Fibroblast of lung (primary cell): ENCODE measurements at regions not wholly inside any gene's neighbourhood (a gene's known extent, or its start where the extent isn't known, plus 50 kb on each side); places are given as distances from the start of the nearest gene placed in this dataset.

Source experiments
- DNase-seq, 2 donors: peaks; one replicate each; pipeline versions ENCODE4 v3.0.0 to v3.0.0-alpha.2; 2010; ENCODE audit warnings: low read depth in 2 of 2
- H2AFZ ChIP-seq: 2 replicates; pipeline ENCODE4 v1.5.1; 2012; ENCODE audit warnings: low read length, control low read depth, inconsistent platforms
- H3K27ac ChIP-seq: 2 replicates; pipeline ENCODE4 v1.5.1; 2011; ENCODE audit warnings: low read length, control low read depth; ENCODE audit not compliant: insufficient read depth
- H3K27me3 ChIP-seq: 2 replicates; pipeline ENCODE4 v1.5.1; 2011; ENCODE audit warnings: mild to moderate bottlenecking, low read length; ENCODE audit not compliant: control insufficient read depth, insufficient read depth
- H3K36me3 ChIP-seq: 2 replicates; pipeline ENCODE4 v1.5.1; 2011; ENCODE audit warnings: low read length; ENCODE audit not compliant: control insufficient read depth, insufficient read depth
- H3K4me1 ChIP-seq: 2 replicates; pipeline ENCODE4 v1.5.1; 2011; ENCODE audit warnings: low read length; ENCODE audit not compliant: control insufficient read depth, insufficient read depth; ENCODE audit errors: extremely low read depth
- H3K4me2 ChIP-seq: 2 replicates; pipeline ENCODE4 v1.5.1; 2011; ENCODE audit warnings: low read length, control low read depth; ENCODE audit not compliant: insufficient read depth; ENCODE audit errors: extremely low read depth
- H3K4me3 ChIP-seq, 4 experiments: fragments of 200-600 bp in 1 of 4; sonication (generic) in 1 of 4; replicated peaks in 1 of 4; 2 replicates each; pipeline ENCODE4 v1.5.1; 2011 to 2016; ENCODE audit warnings: low read length in 4 of 4, low read depth in 3 of 4, mild to moderate bottlenecking in 3 of 4, control low read depth in 2 of 4, inconsistent platforms in 1 of 4, mixed read lengths in 1 of 4; ENCODE audit not compliant: insufficient read depth in 1 of 4; ENCODE audit errors: control extremely low read depth in 1 of 4
- H3K79me2 ChIP-seq: 2 replicates; pipeline ENCODE4 v1.5.1; 2012; ENCODE audit warnings: mild to moderate bottlenecking, low read length, inconsistent platforms; ENCODE audit not compliant: control insufficient read depth, insufficient read depth
- H3K9ac ChIP-seq: 2 replicates; pipeline ENCODE4 v1.5.1; 2011; ENCODE audit warnings: mild to moderate bottlenecking, low read length, control low read depth; ENCODE audit not compliant: insufficient read depth
- H3K9me3 ChIP-seq: 2 replicates; pipeline ENCODE4 v1.5.1; 2012; ENCODE audit warnings: low read depth, low read length; ENCODE audit not compliant: control insufficient read depth, insufficient read depth
- H4K20me1 ChIP-seq: 2 replicates; pipeline ENCODE4 v1.5.1; 2011; ENCODE audit warnings: low read length; ENCODE audit not compliant: control insufficient read depth, insufficient read depth; ENCODE audit errors: extremely low read depth
- EZH2 ChIP-seq: IDR thresholded peaks from 2 replicates; pipeline ENCODE4 v1.5.1; 2012; ENCODE audit warnings: low read length, control low read depth, mild to moderate bottlenecking; ENCODE audit errors: missing control alignments
- TF ChIP-seq, protein P1 (sequence below), 2 donors: IDR thresholded peaks in 1 of 2; conservative IDR thresholded peaks in 1 of 2; 1 replicate in 1 of 2; 2 replicates in 1 of 2; pipeline ENCODE4 v1.5.1; 2011 to 2012; ENCODE audit warnings: low read length in 2 of 2, control low read depth in 1 of 2, inconsistent platforms in 1 of 2, low read depth in 1 of 2, mild to moderate bottlenecking in 1 of 2

DNA sequence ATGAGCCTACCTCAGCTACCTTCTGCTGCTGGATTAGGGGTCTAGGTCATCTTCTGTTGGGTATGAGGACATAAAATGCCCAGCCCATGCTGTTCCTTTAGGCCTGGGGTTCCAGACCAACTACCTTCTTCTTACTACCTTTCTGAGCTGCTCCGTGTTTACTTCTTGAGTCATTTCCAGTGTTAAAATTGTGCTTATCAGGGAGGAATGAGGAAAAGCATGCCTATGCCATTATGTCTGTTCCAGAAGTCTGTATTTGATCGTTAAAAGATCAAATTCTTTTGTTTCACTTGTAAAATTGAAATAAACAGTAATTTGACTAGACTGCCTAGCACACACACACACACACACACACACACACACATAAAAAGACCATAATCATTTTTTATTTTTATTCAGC lies 1912.7 kb upstream of the TENM3 start:
- Histone ChIP-seq H3K27ac (no peak overlapping the region), H3K9me3 (no peaks in the 10 kb centered on the region), H3K79me2 (no peaks in the 10 kb centered on the region), H2AFZ (no peak overlapping the region), H4K20me1 (no peaks in the 10 kb centered on the region), H3K9ac (no peak overlapping the region), H3K36me3 (no peaks in the 10 kb centered on the region), H3K4me3 (no peak overlapping the region), H3K27me3 (no peaks in the 10 kb centered on the region), H3K4me2 (no peak overlapping the region), H3K4me1 (no peaks in the 10 kb centered on the region)
- peak in 1 of 2 donors; percentile 51 for DNase-seq
- TF ChIP-seq, protein P1, sequence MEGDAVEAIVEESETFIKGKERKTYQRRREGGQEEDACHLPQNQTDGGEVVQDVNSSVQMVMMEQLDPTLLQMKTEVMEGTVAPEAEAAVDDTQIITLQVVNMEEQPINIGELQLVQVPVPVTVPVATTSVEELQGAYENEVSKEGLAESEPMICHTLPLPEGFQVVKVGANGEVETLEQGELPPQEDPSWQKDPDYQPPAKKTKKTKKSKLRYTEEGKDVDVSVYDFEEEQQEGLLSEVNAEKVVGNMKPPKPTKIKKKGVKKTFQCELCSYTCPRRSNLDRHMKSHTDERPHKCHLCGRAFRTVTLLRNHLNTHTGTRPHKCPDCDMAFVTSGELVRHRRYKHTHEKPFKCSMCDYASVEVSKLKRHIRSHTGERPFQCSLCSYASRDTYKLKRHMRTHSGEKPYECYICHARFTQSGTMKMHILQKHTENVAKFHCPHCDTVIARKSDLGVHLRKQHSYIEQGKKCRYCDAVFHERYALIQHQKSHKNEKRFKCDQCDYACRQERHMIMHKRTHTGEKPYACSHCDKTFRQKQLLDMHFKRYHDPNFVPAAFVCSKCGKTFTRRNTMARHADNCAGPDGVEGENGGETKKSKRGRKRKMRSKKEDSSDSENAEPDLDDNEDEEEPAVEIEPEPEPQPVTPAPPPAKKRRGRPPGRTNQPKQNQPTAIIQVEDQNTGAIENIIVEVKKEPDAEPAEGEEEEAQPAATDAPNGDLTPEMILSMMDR (conservative IDR thresholded peaks at IDR 0.05 in 1 of 2, IDR thresholded peaks at IDR 0.05 in 1 of 2; ENCODE audit: low read depth in 1 of 2, low read length in 2 of 2) = no peak
- no peak for TF ChIP-seq EZH2

DNA sequence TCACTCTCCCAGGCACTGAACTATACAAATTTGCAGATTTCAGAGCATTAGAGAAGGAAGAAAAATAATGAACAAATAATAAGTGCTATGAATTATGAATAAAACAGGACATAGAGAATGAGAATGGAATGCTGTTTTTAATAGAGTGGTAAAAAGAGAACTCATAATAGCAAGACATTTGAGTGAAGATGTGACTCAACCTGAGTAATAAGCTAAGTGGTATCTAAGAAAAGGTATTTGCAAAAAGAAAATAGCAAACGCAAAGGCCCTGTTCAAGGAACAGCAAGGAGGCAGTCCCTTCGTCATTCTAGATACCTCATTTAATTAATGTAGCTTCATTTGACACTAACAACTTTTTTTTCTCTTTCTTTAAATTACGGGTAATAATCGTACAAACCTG lies 1910.0 kb upstream of the TENM3 start:
- no peak overlapping the region for H2AFZ ChIP-seq

DNA sequence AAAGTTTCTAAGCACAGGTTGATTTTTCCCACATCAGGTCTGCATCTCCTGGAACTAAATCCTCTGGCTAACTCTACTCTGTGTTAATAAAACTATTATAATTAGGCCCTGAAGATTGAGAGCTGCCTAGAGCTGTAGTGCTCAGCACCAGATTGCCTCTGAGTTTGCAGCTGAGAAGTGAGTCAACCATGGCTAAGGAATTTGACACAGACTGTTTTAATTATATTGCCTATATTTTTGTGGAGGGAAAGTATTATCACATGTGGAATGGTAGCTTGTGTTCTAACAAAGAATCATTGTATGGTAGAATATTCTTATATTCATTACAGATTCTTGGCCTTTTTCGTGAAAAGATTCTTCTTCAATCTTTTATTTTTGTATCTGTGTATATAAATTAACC lies 1907.6 kb upstream of the TENM3 start:
- no peaks in the 10 kb centered on the region for H3K4me1 ChIP-seq
- H4K20me1 ChIP-seq = no peaks in the 10 kb centered on the region
- H3K36me3 ChIP-seq = no peaks in the 10 kb centered on the region
- no peaks in the 10 kb centered on the region for H3K27me3 ChIP-seq
- peak in 1 of 2 donors; percentile 31 for DNase-seq
- H3K4me2 ChIP-seq = no peak overlapping the region
- TF ChIP-seq EZH2 = no peak
- TF ChIP-seq, protein P1 (conservative IDR thresholded peaks at IDR 0.05 in 1 of 2, IDR thresholded peaks at IDR 0.05 in 1 of 2; ENCODE audit: low read depth in 1 of 2, low read length in 2 of 2) = no peak
- no peak overlapping the region for H3K27ac ChIP-seq
- no peak overlapping the region for H2AFZ ChIP-seq
- H3K9me3 ChIP-seq = no peaks in the 10 kb centered on the region
- H3K79me2 ChIP-seq = no peaks in the 10 kb centered on the region
- no peak overlapping the region for H3K4me3 ChIP-seq
- H3K9ac ChIP-seq = no peak overlapping the region

More for the DNA sequence above, 1910.0 kb upstream of the TENM3 start:
- no peaks in the 10 kb centered on the region for H3K9me3 ChIP-seq
- H4K20me1 ChIP-seq = no peaks in the 10 kb centered on the region
- H3K27me3 ChIP-seq = no peaks in the 10 kb centered on the region
- no peak for TF ChIP-seq EZH2
- TF ChIP-seq, protein P1 (conservative IDR thresholded peaks at IDR 0.05 in 1 of 2, IDR thresholded peaks at IDR 0.05 in 1 of 2; ENCODE audit: low read depth in 1 of 2, low read length in 2 of 2) = no peak
- H3K36me3 ChIP-seq = no peaks in the 10 kb centered on the region
- no peaks in the 10 kb centered on the region for H3K4me1 ChIP-seq
- DNase-seq = peak in 1 of 2 donors; percentile 74
- H3K27ac ChIP-seq = no peak overlapping the region
- no peak overlapping the region for H3K4me3 ChIP-seq
- no peaks in the 10 kb centered on the region for H3K79me2 ChIP-seq
- H3K9ac ChIP-seq = no peak overlapping the region
- no peak overlapping the region for H3K4me2 ChIP-seq
